ENCODE measurements at regions not wholly inside any gene's neighbourhood (a gene's known extent, or its start where the extent isn't known, plus 50 kb on each side); places are given as distances from the start of the nearest gene placed in this dataset.

- TF ChIP-seq CTCF (conservative IDR thresholded peaks at IDR 0.05; ENCODE audit: low read depth, low read length): no peak
- H3K4me3 ChIP-seq (ENCODE audit: low read depth, low read length): no peak overlapping the region
- DNase-seq (ENCODE audit: low read depth): no peak
These were observed 529.6 kb downstream of the SHQ1 start for GRCh38 chr3:72318504-72319193.

- DNase-seq (ENCODE audit: low read depth): no peak
- no peak for TF ChIP-seq CTCF (conservative IDR thresholded peaks at IDR 0.05; ENCODE audit: low read depth, low read length)
- H3K4me3 ChIP-seq (ENCODE audit: low read depth, low read length): no peak overlapping the region
These were observed 530.8 kb downstream of the SHQ1 start for GRCh38 chr3:72317491-72317890.

GRCh38 chr3:72316501-72317279 is 531.6 kb downstream of the SHQ1 start:
- no peak for DNase-seq (ENCODE audit: low read depth)
- TF ChIP-seq CTCF (conservative IDR thresholded peaks at IDR 0.05; ENCODE audit: low read depth, low read length): no peak
- H3K4me3 ChIP-seq (ENCODE audit: low read depth, low read length): no peak overlapping the region

- H3K4me3 ChIP-seq (ENCODE audit: low read depth, low read length): no peak overlapping the region
- DNase-seq (ENCODE audit: low read depth): no peak
- no peak for TF ChIP-seq CTCF (conservative IDR thresholded peaks at IDR 0.05; ENCODE audit: low read depth, low read length)
These were observed 528.4 kb upstream of the PROK2 start for GRCh38 chr3:72313308-72313707.

GRCh38 chr3:72312339-72312738 is 527.4 kb upstream of the PROK2 start:
- DNase-seq (ENCODE audit: low read depth): no peak
- TF ChIP-seq CTCF (conservative IDR thresholded peaks at IDR 0.05; ENCODE audit: low read depth, low read length): no peak
- H3K4me3 ChIP-seq (ENCODE audit: low read depth, low read length): no peak overlapping the region

- H3K4me3 ChIP-seq (ENCODE audit: low read depth, low read length): no peak overlapping the region
- DNase-seq (ENCODE audit: low read depth): no peak
- TF ChIP-seq CTCF (conservative IDR thresholded peaks at IDR 0.05; ENCODE audit: low read depth, low read length): no peak
These were observed 526.5 kb upstream of the PROK2 start for GRCh38 chr3:72311425-72311824.
